ENCODE measurements at regions not wholly inside any gene's neighbourhood (a gene's known extent, or its start where the extent isn't known, plus 50 kb on each side); places are given as distances from the start of the nearest gene placed in this dataset.
A peak's percentile ranks its signal among the peaks of the same experiment; 100 is the strongest.
"Not testable (repeated sequence)": the region's sequence is repeated elsewhere in the genome, so short reads cannot be mapped to it uniquely, and the experiment has no call there.

GRCh38 chr1:119266858-119267257 is 101.7 kb upstream of the HAO2 start:
- H3K4me3 Mint-ChIP-seq: no peak overlapping the region
- H3K4me1 Mint-ChIP-seq (ENCODE audit: unreplicated experiment): no peaks in the 10 kb centered on the region
- H3K27me3 Mint-ChIP-seq: no peaks in the 10 kb centered on the region
- DNase-seq (ENCODE audit: extremely low spot score, unreplicated experiment): no peak
- no peaks in the 10 kb centered on the region for H3K36me3 Mint-ChIP-seq
- TF ChIP-seq, protein P1, sequence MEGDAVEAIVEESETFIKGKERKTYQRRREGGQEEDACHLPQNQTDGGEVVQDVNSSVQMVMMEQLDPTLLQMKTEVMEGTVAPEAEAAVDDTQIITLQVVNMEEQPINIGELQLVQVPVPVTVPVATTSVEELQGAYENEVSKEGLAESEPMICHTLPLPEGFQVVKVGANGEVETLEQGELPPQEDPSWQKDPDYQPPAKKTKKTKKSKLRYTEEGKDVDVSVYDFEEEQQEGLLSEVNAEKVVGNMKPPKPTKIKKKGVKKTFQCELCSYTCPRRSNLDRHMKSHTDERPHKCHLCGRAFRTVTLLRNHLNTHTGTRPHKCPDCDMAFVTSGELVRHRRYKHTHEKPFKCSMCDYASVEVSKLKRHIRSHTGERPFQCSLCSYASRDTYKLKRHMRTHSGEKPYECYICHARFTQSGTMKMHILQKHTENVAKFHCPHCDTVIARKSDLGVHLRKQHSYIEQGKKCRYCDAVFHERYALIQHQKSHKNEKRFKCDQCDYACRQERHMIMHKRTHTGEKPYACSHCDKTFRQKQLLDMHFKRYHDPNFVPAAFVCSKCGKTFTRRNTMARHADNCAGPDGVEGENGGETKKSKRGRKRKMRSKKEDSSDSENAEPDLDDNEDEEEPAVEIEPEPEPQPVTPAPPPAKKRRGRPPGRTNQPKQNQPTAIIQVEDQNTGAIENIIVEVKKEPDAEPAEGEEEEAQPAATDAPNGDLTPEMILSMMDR (conservative IDR thresholded peaks at IDR 0.05): no peak
- H3K27ac Mint-ChIP-seq: no peak overlapping the region
- peaks cover 6% of the 10 kb centered on the region for H3K9me3 Mint-ChIP-seq

GRCh38 chr1:119267288-119267687 is 101.3 kb upstream of the HAO2 start:
- H3K4me3 Mint-ChIP-seq; H3K36me3 Mint-ChIP-seq; DNase-seq (ENCODE audit: extremely low spot score, unreplicated experiment); H3K4me1 Mint-ChIP-seq (ENCODE audit: unreplicated experiment); H3K9me3 Mint-ChIP-seq; H3K27ac Mint-ChIP-seq; H3K27me3 Mint-ChIP-seq: not testable (repeated sequence)

GRCh38 chr1:119268879-119269278 is 99.7 kb upstream of the HAO2 start:
- Mint-ChIP-seq H3K4me1 (ENCODE audit: unreplicated experiment) (no peaks in the 10 kb centered on the region), H3K27me3 (peaks cover 8% of the 10 kb centered on the region), H3K27ac (no peak overlapping the region), H3K9me3 (peaks cover 6% of the 10 kb centered on the region), H3K4me3 (no peak overlapping the region), H3K36me3 (no peaks in the 10 kb centered on the region)
- no peak for DNase-seq (ENCODE audit: extremely low spot score, unreplicated experiment)
- TF ChIP-seq, protein P1 (conservative IDR thresholded peaks at IDR 0.05): no peak

DNA sequence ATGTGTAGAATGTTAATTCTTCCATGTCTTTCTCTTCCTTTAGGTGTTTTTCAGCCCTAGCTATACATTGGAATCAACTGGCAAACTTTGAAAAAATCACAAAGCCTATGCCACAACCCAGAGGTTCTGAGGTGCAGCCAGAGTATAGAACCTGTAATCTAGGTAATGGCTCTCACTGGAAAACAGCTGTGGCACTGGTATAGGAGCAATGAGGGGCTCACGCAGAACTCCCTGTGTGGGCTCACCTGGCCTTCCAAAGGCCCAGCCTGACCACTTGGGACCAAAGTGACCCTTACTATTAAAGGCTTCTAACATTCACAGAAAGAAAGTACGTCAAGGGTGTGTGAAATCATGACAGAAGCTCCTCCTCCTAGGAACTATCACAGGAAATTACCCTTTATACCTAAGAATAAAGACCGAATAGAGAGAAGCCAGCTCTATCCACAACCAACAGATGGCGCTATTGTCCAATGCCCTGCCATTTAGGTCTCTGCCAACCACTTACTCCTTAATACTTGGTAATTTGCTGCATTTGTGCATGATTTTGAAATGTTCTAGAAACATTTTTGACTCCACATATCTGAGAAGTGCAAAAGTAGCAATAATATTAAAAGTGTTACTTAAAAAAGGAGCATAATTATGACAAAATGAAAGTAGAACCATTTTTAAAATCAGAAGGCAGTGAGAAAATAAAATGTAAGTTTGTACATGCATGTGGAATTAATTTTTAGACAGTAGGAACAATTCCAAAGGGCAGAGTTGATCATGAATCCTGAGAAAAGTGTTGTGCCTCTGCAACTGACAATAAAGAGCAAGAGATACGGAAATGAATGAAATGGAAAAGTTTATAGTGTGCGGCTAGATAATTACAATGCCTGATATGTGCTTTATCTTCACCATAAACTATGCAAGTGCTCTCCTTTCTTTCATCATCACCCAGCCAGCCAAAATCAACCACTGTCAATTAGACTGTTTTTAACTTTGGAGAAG is 93.1 kb upstream of the HAO2 start:
- peaks cover 16% of the 10 kb centered on the region for H3K4me1 Mint-ChIP-seq (ENCODE audit: unreplicated experiment)
- H3K27ac Mint-ChIP-seq: no peak overlapping the region
- H3K27me3 Mint-ChIP-seq: peaks cover 10% of the 10 kb centered on the region
- TF ChIP-seq, protein P1 (conservative IDR thresholded peaks at IDR 0.05): peak; percentile 91
- no peak for DNase-seq (ENCODE audit: extremely low spot score, unreplicated experiment)
- H3K4me3 Mint-ChIP-seq: no peak overlapping the region
- no peaks in the 10 kb centered on the region for H3K36me3 Mint-ChIP-seq
- no peaks in the 10 kb centered on the region for H3K9me3 Mint-ChIP-seq

- peaks cover 10% of the 10 kb centered on the region for H3K27me3 Mint-ChIP-seq
- H3K27ac Mint-ChIP-seq: no peak overlapping the region
- no peak for DNase-seq (ENCODE audit: extremely low spot score, unreplicated experiment)
Observed at GRCh38 chr1:119276558-119276957, 92.0 kb upstream of the HAO2 start.

More at GRCh38 chr1:119276558-119276957, 92.0 kb upstream of the HAO2 start:
- peaks cover 19% of the 10 kb centered on the region for H3K4me1 Mint-ChIP-seq (ENCODE audit: unreplicated experiment)
- TF ChIP-seq, protein P1 (conservative IDR thresholded peaks at IDR 0.05): peak; percentile 9
- H3K9me3 Mint-ChIP-seq: no peaks in the 10 kb centered on the region
- H3K4me3 Mint-ChIP-seq: no peak overlapping the region
- no peaks in the 10 kb centered on the region for H3K36me3 Mint-ChIP-seq

All from type B pancreatic cell (in vitro differentiated cells).